Fibroblast of lung (primary cell): ENCODE measurements at regions not wholly inside any gene's neighbourhood (a gene's known extent, or its start where the extent isn't known, plus 50 kb on each side); places are given as distances from the start of the nearest gene placed in this dataset.

Source experiments
- DNase-seq, 2 donors: peaks; one replicate each; pipeline versions ENCODE4 v3.0.0 to v3.0.0-alpha.2; 2010; ENCODE audit warnings: low read depth in 2 of 2
- H2AFZ ChIP-seq: 2 replicates; pipeline ENCODE4 v1.5.1; 2012; ENCODE audit warnings: low read length, control low read depth, inconsistent platforms
- H3K27ac ChIP-seq: 2 replicates; pipeline ENCODE4 v1.5.1; 2011; ENCODE audit warnings: low read length, control low read depth; ENCODE audit not compliant: insufficient read depth
- H3K27me3 ChIP-seq: 2 replicates; pipeline ENCODE4 v1.5.1; 2011; ENCODE audit warnings: mild to moderate bottlenecking, low read length; ENCODE audit not compliant: control insufficient read depth, insufficient read depth
- H3K36me3 ChIP-seq: 2 replicates; pipeline ENCODE4 v1.5.1; 2011; ENCODE audit warnings: low read length; ENCODE audit not compliant: control insufficient read depth, insufficient read depth
- H3K4me1 ChIP-seq: 2 replicates; pipeline ENCODE4 v1.5.1; 2011; ENCODE audit warnings: low read length; ENCODE audit not compliant: control insufficient read depth, insufficient read depth; ENCODE audit errors: extremely low read depth
- H3K4me2 ChIP-seq: 2 replicates; pipeline ENCODE4 v1.5.1; 2011; ENCODE audit warnings: low read length, control low read depth; ENCODE audit not compliant: insufficient read depth; ENCODE audit errors: extremely low read depth
- H3K4me3 ChIP-seq, 4 experiments: fragments of 200-600 bp in 1 of 4; sonication (generic) in 1 of 4; replicated peaks in 1 of 4; 2 replicates each; pipeline ENCODE4 v1.5.1; 2011 to 2016; ENCODE audit warnings: low read length in 4 of 4, low read depth in 3 of 4, mild to moderate bottlenecking in 3 of 4, control low read depth in 2 of 4, inconsistent platforms in 1 of 4, mixed read lengths in 1 of 4; ENCODE audit not compliant: insufficient read depth in 1 of 4; ENCODE audit errors: control extremely low read depth in 1 of 4
- H3K79me2 ChIP-seq: 2 replicates; pipeline ENCODE4 v1.5.1; 2012; ENCODE audit warnings: mild to moderate bottlenecking, low read length, inconsistent platforms; ENCODE audit not compliant: control insufficient read depth, insufficient read depth
- H3K9ac ChIP-seq: 2 replicates; pipeline ENCODE4 v1.5.1; 2011; ENCODE audit warnings: mild to moderate bottlenecking, low read length, control low read depth; ENCODE audit not compliant: insufficient read depth
- H3K9me3 ChIP-seq: 2 replicates; pipeline ENCODE4 v1.5.1; 2012; ENCODE audit warnings: low read depth, low read length; ENCODE audit not compliant: control insufficient read depth, insufficient read depth
- H4K20me1 ChIP-seq: 2 replicates; pipeline ENCODE4 v1.5.1; 2011; ENCODE audit warnings: low read length; ENCODE audit not compliant: control insufficient read depth, insufficient read depth; ENCODE audit errors: extremely low read depth
- CTCF ChIP-seq, 2 donors: IDR thresholded peaks in 1 of 2; conservative IDR thresholded peaks in 1 of 2; 1 replicate in 1 of 2; 2 replicates in 1 of 2; pipeline ENCODE4 v1.5.1; 2011 to 2012; ENCODE audit warnings: low read length in 2 of 2, control low read depth in 1 of 2, inconsistent platforms in 1 of 2, low read depth in 1 of 2, mild to moderate bottlenecking in 1 of 2
- EZH2 ChIP-seq: IDR thresholded peaks from 2 replicates; pipeline ENCODE4 v1.5.1; 2012; ENCODE audit warnings: low read length, control low read depth, mild to moderate bottlenecking; ENCODE audit errors: missing control alignments

DNA sequence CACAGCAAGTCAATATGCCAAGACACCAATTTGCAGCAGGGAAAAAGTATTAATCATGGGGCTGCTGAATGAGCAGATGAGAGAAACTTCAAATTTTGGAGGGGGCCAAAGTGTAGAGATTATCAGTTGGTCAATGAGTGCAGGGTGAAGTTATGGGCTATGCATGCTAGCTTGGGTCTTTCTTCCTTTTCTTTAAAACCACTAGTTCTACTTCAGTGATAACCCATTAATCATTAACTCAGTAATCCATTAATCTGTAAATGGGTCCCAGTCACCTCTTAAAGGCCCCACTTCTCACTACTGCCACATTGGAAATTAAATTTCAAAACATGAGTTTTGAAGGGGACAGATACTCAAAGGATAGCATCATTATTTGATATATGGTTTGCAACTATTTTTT lies 688.6 kb upstream of the ADGRL4 start:
- H3K4me3 ChIP-seq: no peak overlapping the region
- no peaks in the 10 kb centered on the region for H3K9me3 ChIP-seq
- no peaks in the 10 kb centered on the region for H4K20me1 ChIP-seq
- H3K4me1 ChIP-seq: no peaks in the 10 kb centered on the region
- no peak overlapping the region for H3K9ac ChIP-seq
- no peaks in the 10 kb centered on the region for H3K79me2 ChIP-seq
- TF ChIP-seq EZH2 (no peak), CTCF (conservative IDR thresholded peaks at IDR 0.05 in 1 of 2, IDR thresholded peaks at IDR 0.05 in 1 of 2; ENCODE audit: low read depth in 1 of 2, low read length in 2 of 2) (no peak)
- no peak overlapping the region for H2AFZ ChIP-seq
- H3K36me3 ChIP-seq: no peaks in the 10 kb centered on the region
- no peaks in the 10 kb centered on the region for H3K27me3 ChIP-seq
- H3K27ac ChIP-seq: no peak overlapping the region
- no peak for DNase-seq
- no peak overlapping the region for H3K4me2 ChIP-seq

GRCh38 chr1:79694241-79694640 lies 687.7 kb upstream of the ADGRL4 start:
- Histone ChIP-seq H3K4me3 (no peak overlapping the region), H3K79me2 (no peaks in the 10 kb centered on the region), H2AFZ (no peak overlapping the region), H4K20me1 (no peaks in the 10 kb centered on the region), H3K27ac (no peak overlapping the region), H3K4me1 (no peaks in the 10 kb centered on the region), H3K9ac (no peak overlapping the region), H3K27me3 (no peaks in the 10 kb centered on the region), H3K4me2 (no peak overlapping the region), H3K9me3 (no peaks in the 10 kb centered on the region), H3K36me3 (no peaks in the 10 kb centered on the region)
- TF ChIP-seq EZH2 (no peak), CTCF (conservative IDR thresholded peaks at IDR 0.05 in 1 of 2, IDR thresholded peaks at IDR 0.05 in 1 of 2; ENCODE audit: low read depth in 1 of 2, low read length in 2 of 2) (no peak)
- DNase-seq: no peak

DNA sequence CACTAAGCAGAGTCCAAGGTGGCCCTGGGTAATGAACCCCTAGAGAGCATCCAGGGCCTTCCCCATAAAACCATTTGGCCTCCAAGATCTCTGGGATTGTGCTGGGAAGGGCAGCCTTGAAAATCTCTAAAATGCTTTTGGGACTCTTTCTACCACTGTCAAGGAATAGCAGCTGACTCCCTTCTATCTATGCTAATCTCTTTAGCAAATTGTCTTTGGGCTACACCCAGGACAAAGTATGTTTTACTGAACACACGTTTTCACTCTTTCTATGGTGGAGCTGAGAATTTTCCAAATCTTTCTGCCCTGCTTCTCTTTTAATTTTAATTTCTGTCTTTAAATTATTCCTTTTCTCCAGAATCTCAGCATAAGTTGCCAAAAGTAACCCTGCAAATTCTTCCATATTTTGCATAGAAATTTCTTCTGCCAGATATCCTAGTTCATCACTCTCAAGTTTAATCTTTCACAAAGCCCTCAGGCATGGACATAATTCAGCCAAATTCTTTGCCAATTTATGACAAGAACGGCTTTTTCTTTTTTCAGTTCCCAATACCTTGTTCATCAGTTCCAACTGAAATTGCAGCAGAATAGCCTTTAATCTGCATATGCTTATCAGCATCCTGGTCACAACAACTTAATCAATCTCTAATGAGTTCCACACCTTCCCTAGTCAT lies 687.0 kb upstream of the ADGRL4 start:
- H3K9ac ChIP-seq: no peak overlapping the region
- no peak overlapping the region for H3K4me2 ChIP-seq
- no peaks in the 10 kb centered on the region for H3K9me3 ChIP-seq
- H3K27me3 ChIP-seq: no peaks in the 10 kb centered on the region
- no peak overlapping the region for H2AFZ ChIP-seq
- H3K79me2 ChIP-seq: no peaks in the 10 kb centered on the region
- H3K36me3 ChIP-seq: no peaks in the 10 kb centered on the region
- no peaks in the 10 kb centered on the region for H4K20me1 ChIP-seq
- H3K4me3 ChIP-seq: no peak overlapping the region
- H3K27ac ChIP-seq: no peak overlapping the region
- no peak for DNase-seq
- no peaks in the 10 kb centered on the region for H3K4me1 ChIP-seq
- TF ChIP-seq EZH2 (no peak), CTCF (conservative IDR thresholded peaks at IDR 0.05 in 1 of 2, IDR thresholded peaks at IDR 0.05 in 1 of 2; ENCODE audit: low read depth in 1 of 2, low read length in 2 of 2) (no peak)
